DND-41 (cell line): ENCODE measurements at regions not wholly inside any gene's neighbourhood (a gene's known extent, or its start where the extent isn't known, plus 50 kb on each side); places are given as distances from the start of the nearest gene placed in this dataset.

Source experiments
- EZH2 ChIP-seq: IDR thresholded peaks from 3 replicates; pipeline ENCODE4 v1.6.1; 2012; ENCODE audit warnings: borderline replicate concordance, low read depth, mild to moderate bottlenecking, moderate library complexity, low read length, inconsistent platforms; ENCODE audit not compliant: severe bottlenecking
- TF ChIP-seq, protein P1 (sequence below): IDR thresholded peaks from 2 replicates; pipeline ENCODE4 v1.5.1; 2012; ENCODE audit warnings: borderline replicate concordance, low read length, moderate library complexity, mild to moderate bottlenecking; ENCODE audit not compliant: poor library complexity, severe bottlenecking; ENCODE audit errors: extremely low read depth

DNA sequence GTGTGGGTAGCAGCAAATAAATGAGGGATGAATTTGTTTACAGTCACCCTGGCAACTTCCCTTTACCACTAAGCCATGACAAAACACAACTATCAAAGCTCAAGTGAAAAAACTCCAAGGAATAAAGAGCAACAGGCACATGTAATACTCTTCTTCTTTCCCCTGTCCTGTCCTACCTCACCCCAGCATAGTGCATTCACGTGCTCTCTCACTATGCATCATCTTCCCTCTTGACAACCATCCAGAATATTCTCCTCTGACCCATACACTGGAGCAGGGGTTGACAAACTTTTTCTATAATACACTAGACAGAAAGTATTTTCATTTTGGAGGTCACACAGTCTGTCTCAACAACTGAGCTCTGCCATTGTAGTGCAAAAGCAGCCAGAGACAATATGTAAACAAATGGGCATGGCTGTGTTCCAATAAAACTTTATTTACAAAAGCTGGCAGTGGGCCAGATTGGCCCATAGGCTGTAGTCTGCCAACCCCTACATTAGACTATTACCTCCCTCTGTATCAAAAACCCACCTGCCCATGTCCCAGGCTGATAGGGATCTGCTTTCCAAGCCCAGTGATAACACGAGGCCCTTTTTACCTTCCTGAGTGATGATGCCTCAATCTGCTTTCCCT is 354.5 kb downstream of the FGFR2 start:
- TF ChIP-seq, protein P1, sequence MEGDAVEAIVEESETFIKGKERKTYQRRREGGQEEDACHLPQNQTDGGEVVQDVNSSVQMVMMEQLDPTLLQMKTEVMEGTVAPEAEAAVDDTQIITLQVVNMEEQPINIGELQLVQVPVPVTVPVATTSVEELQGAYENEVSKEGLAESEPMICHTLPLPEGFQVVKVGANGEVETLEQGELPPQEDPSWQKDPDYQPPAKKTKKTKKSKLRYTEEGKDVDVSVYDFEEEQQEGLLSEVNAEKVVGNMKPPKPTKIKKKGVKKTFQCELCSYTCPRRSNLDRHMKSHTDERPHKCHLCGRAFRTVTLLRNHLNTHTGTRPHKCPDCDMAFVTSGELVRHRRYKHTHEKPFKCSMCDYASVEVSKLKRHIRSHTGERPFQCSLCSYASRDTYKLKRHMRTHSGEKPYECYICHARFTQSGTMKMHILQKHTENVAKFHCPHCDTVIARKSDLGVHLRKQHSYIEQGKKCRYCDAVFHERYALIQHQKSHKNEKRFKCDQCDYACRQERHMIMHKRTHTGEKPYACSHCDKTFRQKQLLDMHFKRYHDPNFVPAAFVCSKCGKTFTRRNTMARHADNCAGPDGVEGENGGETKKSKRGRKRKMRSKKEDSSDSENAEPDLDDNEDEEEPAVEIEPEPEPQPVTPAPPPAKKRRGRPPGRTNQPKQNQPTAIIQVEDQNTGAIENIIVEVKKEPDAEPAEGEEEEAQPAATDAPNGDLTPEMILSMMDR, result no peak
- no peak for TF ChIP-seq EZH2
